Mesendoderm (in vitro differentiated cells): ENCODE measurements at regions not wholly inside any gene's neighbourhood (a gene's known extent, or its start where the extent isn't known, plus 50 kb on each side); places are given as distances from the start of the nearest gene placed in this dataset.

Experiments used
- DNase-seq: peaks from one replicate; pipeline ENCODE4 v3.0.0; 2013
- H2AK5ac ChIP-seq: 2 replicates; pipeline ENCODE4 v1.6.1; 2013; ENCODE audit warnings: low read length, inconsistent platforms
- H2BK120ac ChIP-seq: 2 replicates; pipeline ENCODE4 v1.6.1; 2013; ENCODE audit warnings: low read depth, mild to moderate bottlenecking, low read length, moderate library complexity, mixed read lengths
- H2BK15ac ChIP-seq: replicated peaks from 2 replicates; pipeline ENCODE4 v1.6.1; 2013; ENCODE audit warnings: low read depth, mild to moderate bottlenecking, moderate library complexity
- H2BK5ac ChIP-seq: 2 replicates; pipeline ENCODE4 v1.6.1; 2013; ENCODE audit warnings: low read length, inconsistent platforms
- H3K18ac ChIP-seq: 2 replicates; pipeline ENCODE4 v1.6.1; 2013; ENCODE audit warnings: mild to moderate bottlenecking, low read length, mixed read lengths
- H3K23ac ChIP-seq: one replicate; pipeline ENCODE4 v1.6.1; 2013; ENCODE audit warnings: low read length
- H3K27ac ChIP-seq: 2 replicates; pipeline ENCODE4 v1.5.1; 2013; ENCODE audit warnings: low read depth, mild to moderate bottlenecking, inconsistent platforms, low read length, moderate library complexity
- H3K27me3 ChIP-seq: 2 replicates; pipeline ENCODE4 v1.6.1; 2013; ENCODE audit warnings: low read length, control low read depth, mild to moderate bottlenecking, inconsistent platforms; ENCODE audit not compliant: insufficient read depth, poor library complexity
- H3K36me3 ChIP-seq: 2 replicates; pipeline ENCODE4 v1.6.1; 2013; ENCODE audit warnings: low read length, inconsistent platforms; ENCODE audit not compliant: control insufficient read depth, insufficient read depth
- H3K4ac ChIP-seq: one replicate; pipeline ENCODE4 v1.6.1; 2013; ENCODE audit warnings: low read depth, mild to moderate bottlenecking, low read length, moderate library complexity
- H3K4me1 ChIP-seq: 2 replicates; pipeline ENCODE4 v1.6.1; 2013; ENCODE audit warnings: low read depth, low read length, inconsistent platforms; ENCODE audit not compliant: control insufficient read depth
- H3K4me2 ChIP-seq: 2 replicates; pipeline ENCODE4 v1.6.1; 2013; ENCODE audit warnings: low read length
- H3K4me3 ChIP-seq: 2 replicates; pipeline ENCODE4 v1.5.1; 2013; ENCODE audit warnings: mild to moderate bottlenecking, low read length
- H3K56ac ChIP-seq: one replicate; pipeline ENCODE4 v1.6.1; 2013; ENCODE audit warnings: low read length
- H3K79me1 ChIP-seq: 2 replicates; pipeline ENCODE4 v1.6.1; 2013; ENCODE audit warnings: low read length, inconsistent platforms
- H3K79me2 ChIP-seq: 2 replicates; pipeline ENCODE4 v1.6.1; 2013; ENCODE audit warnings: mild to moderate bottlenecking, low read length; ENCODE audit not compliant: control insufficient read depth, insufficient read depth
- H3K9ac ChIP-seq: 2 replicates; pipeline ENCODE4 v1.6.1; 2013; ENCODE audit warnings: low read length, inconsistent platforms
- H4K5ac ChIP-seq: one replicate; pipeline ENCODE4 v1.6.1; 2013; ENCODE audit warnings: low read length
- H4K8ac ChIP-seq: one replicate; pipeline ENCODE4 v1.6.1; 2013; ENCODE audit warnings: low read depth, mild to moderate bottlenecking, control low read depth, low read length, moderate library complexity
- WGBS: extraction: QIAGEN DNeasy Blood & Tissue Kit; methylation state at CpG from one replicate; pipeline ENCODE4 v1.1.7; 2013; ENCODE audit warnings: low lambda C conversion rate, missing lambda C conversion rate; ENCODE audit not compliant: insufficient coverage; ENCODE audit errors: extremely low coverage; 5-methylcytosine and 5-hydroxymethylcytosine counted together

DNA sequence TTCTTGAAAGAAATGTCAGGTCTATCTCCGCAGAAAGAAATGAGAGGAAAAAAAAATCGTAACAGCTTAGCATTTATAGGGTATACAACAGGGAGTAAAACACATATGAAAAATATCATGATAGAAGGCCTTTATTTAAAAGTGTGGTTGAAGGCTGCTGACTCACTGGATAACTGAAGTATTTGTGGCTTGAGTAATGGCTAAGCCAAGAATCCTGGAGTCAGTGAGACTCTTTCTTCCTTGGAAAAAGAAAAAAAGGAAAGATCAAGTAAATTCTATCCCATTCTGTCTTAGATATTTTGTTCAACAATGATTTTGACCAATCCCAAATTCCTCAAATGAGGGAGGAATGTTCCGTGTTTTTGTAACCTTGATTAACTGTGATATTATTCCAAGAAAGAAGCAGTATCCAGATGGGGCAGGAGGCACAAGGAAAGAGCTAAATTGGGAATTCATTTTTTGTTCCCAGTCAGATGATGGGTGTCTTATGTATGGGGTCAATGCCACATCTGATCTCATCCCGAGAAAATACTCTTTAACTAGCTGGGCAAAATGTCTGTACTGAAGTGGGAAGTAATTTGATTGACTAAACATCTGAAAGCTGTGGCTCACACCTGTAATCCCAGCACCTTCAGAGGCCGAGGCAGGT is 64.3 kb upstream of the MYO10 start:
- Histone ChIP-seq H3K27ac (no peak overlapping the region), H3K79me2 (no peaks in the 10 kb centered on the region), H3K4ac (no peak overlapping the region), H3K4me3 (no peak overlapping the region), H3K23ac (no peak overlapping the region), H3K79me1 (no peaks in the 10 kb centered on the region), H2BK15ac (no peak overlapping the region), H2AK5ac (no peak overlapping the region), H3K18ac (no peak overlapping the region), H3K9ac (no peak overlapping the region), H3K4me1 (no peaks in the 10 kb centered on the region), H2BK5ac (no peak overlapping the region), H3K4me2 (no peak overlapping the region), H4K5ac (no peak overlapping the region), H2BK120ac (no peak overlapping the region), H3K56ac (no peak overlapping the region), H3K36me3 (no peaks in the 10 kb centered on the region), H3K27me3 (no peaks in the 10 kb centered on the region), H4K8ac (no peak overlapping the region)
- WGBS: no CpG with 5 or more reads among the region's 5 CpGs
- DNase-seq: peak; percentile 54

DNA sequence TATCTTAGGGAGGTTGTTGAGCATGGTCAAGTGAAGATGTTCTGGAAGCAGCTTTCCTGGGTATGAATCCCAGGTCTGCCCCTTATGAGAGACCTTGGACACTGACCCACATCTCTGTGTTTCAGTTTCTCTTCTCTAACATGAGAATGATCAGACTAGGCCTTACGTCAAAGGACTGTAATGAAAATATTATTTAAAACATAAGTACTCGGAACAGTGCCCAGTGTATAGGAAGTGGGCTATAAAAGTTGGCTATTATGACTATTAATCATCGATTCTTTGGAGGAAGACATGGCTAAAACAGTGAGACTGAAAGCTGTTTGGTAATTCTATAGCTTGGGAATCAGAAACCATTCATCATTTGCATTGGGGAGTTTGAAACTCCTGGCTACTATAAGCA is 65.3 kb upstream of the MYO10 start:
- no peak overlapping the region for H3K9ac ChIP-seq
- no peak overlapping the region for H3K23ac ChIP-seq
- H3K27me3 ChIP-seq: no peaks in the 10 kb centered on the region
- no peak overlapping the region for H2BK5ac ChIP-seq
- no peak overlapping the region for H3K56ac ChIP-seq
- no peaks in the 10 kb centered on the region for H3K36me3 ChIP-seq
- no peak overlapping the region for H4K5ac ChIP-seq
- WGBS: no CpG with 5 or more reads among the region's 3 CpGs
- no peaks in the 10 kb centered on the region for H3K79me1 ChIP-seq
- H3K4me3 ChIP-seq: no peak overlapping the region
- no peak overlapping the region for H3K27ac ChIP-seq
- no peaks in the 10 kb centered on the region for H3K4me1 ChIP-seq
- no peak overlapping the region for H2AK5ac ChIP-seq
- no peak overlapping the region for H3K18ac ChIP-seq
- no peak for DNase-seq
- no peak overlapping the region for H3K4ac ChIP-seq
- no peak overlapping the region for H2BK15ac ChIP-seq
- no peak overlapping the region for H2BK120ac ChIP-seq
- no peak overlapping the region for H3K4me2 ChIP-seq
- no peaks in the 10 kb centered on the region for H3K79me2 ChIP-seq
- no peak overlapping the region for H4K8ac ChIP-seq

DNA sequence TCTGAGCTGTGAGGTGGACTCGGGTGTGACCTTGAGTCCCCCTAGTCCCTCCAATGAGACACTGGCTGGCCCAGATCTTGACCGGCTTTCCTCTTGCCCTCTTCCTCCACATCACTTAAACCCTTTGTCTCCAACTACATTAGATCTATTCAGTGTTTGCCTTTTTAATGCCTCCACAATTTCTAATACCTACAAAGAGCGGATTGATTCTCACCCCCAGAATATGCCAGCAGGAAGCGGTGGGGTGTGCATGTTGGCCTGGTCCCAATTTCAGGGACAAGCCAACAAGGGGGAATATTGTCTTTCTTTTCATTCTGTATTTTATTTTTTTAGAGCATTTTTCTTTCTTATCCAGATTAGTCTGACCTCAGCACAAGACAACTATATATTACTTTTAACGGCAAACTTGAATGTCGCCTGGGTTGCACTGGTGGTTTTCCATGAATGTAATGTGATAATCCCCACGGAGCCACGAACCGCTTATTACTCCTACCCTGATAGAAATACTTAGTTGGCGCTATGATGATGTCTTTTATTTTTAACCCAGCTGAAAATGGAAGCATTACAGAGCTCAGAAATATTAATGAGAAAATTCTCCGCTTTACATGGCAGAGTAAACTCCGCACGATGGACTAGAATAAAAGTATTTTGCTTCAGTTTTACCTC is 68.5 kb upstream of the MYO10 start:
- Histone ChIP-seq H4K8ac (no peak overlapping the region), H3K56ac (no peak overlapping the region), H2BK120ac (no peak overlapping the region), H3K4ac (no peak overlapping the region), H3K4me2 (no peak overlapping the region), H2BK5ac (no peak overlapping the region), H3K4me3 (no peak overlapping the region), H3K23ac (no peak overlapping the region), H3K4me1 (no peaks in the 10 kb centered on the region), H3K36me3 (no peaks in the 10 kb centered on the region), H3K27ac (no peak overlapping the region), H3K79me2 (no peaks in the 10 kb centered on the region), H3K27me3 (no peaks in the 10 kb centered on the region), H3K9ac (no peak overlapping the region), H2AK5ac (no peak overlapping the region), H4K5ac (no peak overlapping the region), H3K18ac (no peak overlapping the region), H2BK15ac (no peak overlapping the region), H3K79me1 (no peaks in the 10 kb centered on the region)
- no peak for DNase-seq
- no CpG with 5 or more reads among the region's 13 CpGs for WGBS

DNA sequence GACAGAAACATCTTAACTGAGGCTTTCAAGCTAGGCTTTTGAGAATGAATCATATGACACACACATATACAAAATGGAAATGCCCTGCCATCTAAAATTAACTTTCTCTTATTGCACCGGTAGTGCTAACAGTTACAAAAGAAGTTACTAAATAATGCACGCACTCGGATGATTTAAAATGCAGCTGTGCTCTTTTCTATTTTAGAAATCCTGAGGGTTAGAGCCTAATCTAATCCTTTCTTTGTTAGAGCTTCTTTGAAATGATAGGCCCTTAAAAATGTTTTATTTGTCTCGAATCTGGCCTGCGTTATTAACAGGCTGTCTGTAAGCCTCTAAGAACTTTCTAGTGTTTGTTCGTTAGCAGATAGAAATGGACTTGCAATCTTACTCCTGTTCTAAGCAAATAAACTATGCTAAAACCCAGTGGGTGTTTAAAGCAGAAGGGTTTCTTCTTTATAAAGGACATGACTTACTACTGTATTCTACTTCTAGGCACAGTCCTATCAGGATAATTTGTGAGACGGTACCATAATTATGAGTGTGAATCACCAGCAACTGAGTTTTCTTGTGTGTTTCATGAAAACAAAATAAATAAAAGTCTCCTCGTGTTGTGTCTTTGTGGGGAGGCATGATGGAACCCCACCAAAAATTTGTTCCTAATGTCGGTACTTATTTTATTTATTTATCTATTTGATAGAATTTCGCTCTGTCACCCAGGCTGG is 69.2 kb upstream of the MYO10 start:
- no peak overlapping the region for H3K56ac ChIP-seq
- H3K27me3 ChIP-seq: no peaks in the 10 kb centered on the region
- H3K4me1 ChIP-seq: no peaks in the 10 kb centered on the region
- H4K5ac ChIP-seq: no peak overlapping the region
- no peak overlapping the region for H2AK5ac ChIP-seq
- no peaks in the 10 kb centered on the region for H3K79me1 ChIP-seq
- H3K4me2 ChIP-seq: no peak overlapping the region
- no peak overlapping the region for H3K18ac ChIP-seq
- no peak for DNase-seq
- no peak overlapping the region for H3K23ac ChIP-seq
- H4K8ac ChIP-seq: no peak overlapping the region
- no CpG with 5 or more reads among the region's 10 CpGs for WGBS
- no peak overlapping the region for H2BK120ac ChIP-seq
- H3K36me3 ChIP-seq: no peaks in the 10 kb centered on the region
- H3K27ac ChIP-seq: no peak overlapping the region
- H3K79me2 ChIP-seq: no peaks in the 10 kb centered on the region
- no peak overlapping the region for H3K4me3 ChIP-seq
- H2BK15ac ChIP-seq: no peak overlapping the region
- H3K9ac ChIP-seq: no peak overlapping the region
- H3K4ac ChIP-seq: no peak overlapping the region
- no peak overlapping the region for H2BK5ac ChIP-seq

DNA sequence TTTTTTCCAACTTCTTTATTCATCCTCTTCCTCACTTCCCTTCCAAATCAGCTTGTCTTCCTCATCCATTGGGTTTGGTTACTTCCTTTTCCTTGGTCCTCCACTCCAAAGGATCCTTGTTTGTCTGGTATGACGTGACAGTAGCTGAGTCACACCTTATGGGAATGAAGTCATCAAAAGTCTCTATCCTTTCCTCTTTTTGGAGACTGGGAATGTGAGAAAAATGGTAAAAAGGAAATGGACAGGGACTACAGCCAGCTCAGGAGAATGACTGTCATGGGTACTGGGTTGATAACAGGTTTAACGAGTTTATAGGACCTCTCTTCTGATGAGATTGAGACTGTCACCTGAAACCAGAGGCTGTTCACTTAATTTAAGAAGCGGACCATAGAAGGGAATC is 76.2 kb upstream of the MYO10 start:
- WGBS: no CpG with 5 or more reads among the region's 3 CpGs
- H3K4me1 ChIP-seq: no peaks in the 10 kb centered on the region
- no peak overlapping the region for H3K27ac ChIP-seq
- no peak overlapping the region for H2BK120ac ChIP-seq
- no peak overlapping the region for H3K23ac ChIP-seq
- H3K18ac ChIP-seq: no peak overlapping the region
- H3K79me2 ChIP-seq: no peaks in the 10 kb centered on the region
- H3K4me3 ChIP-seq: no peak overlapping the region
- no peaks in the 10 kb centered on the region for H3K79me1 ChIP-seq
- H3K4ac ChIP-seq: no peak overlapping the region
- H4K5ac ChIP-seq: no peak overlapping the region
- H2AK5ac ChIP-seq: no peak overlapping the region
- peak; percentile 16 for DNase-seq
- no peaks in the 10 kb centered on the region for H3K27me3 ChIP-seq
- H2BK5ac ChIP-seq: no peak overlapping the region
- no peaks in the 10 kb centered on the region for H3K36me3 ChIP-seq
- H3K56ac ChIP-seq: no peak overlapping the region
- no peak overlapping the region for H2BK15ac ChIP-seq
- H3K9ac ChIP-seq: no peak overlapping the region
- no peak overlapping the region for H4K8ac ChIP-seq
- no peak overlapping the region for H3K4me2 ChIP-seq
